Endothelial cell of umbilical vein (primary cell): ENCODE measurements at regions not wholly inside any gene's neighbourhood (a gene's known extent, or its start where the extent isn't known, plus 50 kb on each side); places are given as distances from the start of the nearest gene placed in this dataset.
"Not testable (repeated sequence)": the region's sequence is repeated elsewhere in the genome, so short reads cannot be mapped to it uniquely, and the experiment has no call there.

Source experiments
- CTCF ChIP-seq, 2 donors: IDR thresholded peaks; 1 replicate in 1 of 2; 2 replicates in 1 of 2; pipeline ENCODE4 v1.5.1; 2011; ENCODE audit warnings: low read length in 2 of 2, mild to moderate bottlenecking in 2 of 2, moderate library complexity in 2 of 2, control low read depth in 1 of 2, inconsistent platforms in 1 of 2, low read depth in 1 of 2; ENCODE audit not compliant: insufficient read depth in 1 of 2; ENCODE audit errors: extremely low read depth in 1 of 2
- EZH2 ChIP-seq: IDR thresholded peaks from 2 replicates; pipeline ENCODE4 v1.6.1; 2012; ENCODE audit warnings: borderline replicate concordance, low read depth, mild to moderate bottlenecking, moderate library complexity, low read length, inconsistent platforms; ENCODE audit not compliant: severe bottlenecking
- GATA2 ChIP-seq: IDR thresholded peaks from 2 replicates; pipeline ENCODE4 v1.7.0; 2011; ENCODE audit warnings: low read depth, mild to moderate bottlenecking, moderate library complexity, mixed read lengths, low read length; ENCODE audit not compliant: insufficient read length, insufficient read depth
- MAX ChIP-seq: IDR thresholded peaks from 2 replicates; pipeline ENCODE4 v1.6.1; 2011; ENCODE audit not compliant: insufficient read depth, insufficient read length
- MYC ChIP-seq: IDR thresholded peaks from one replicate; pipeline ENCODE4 v1.6.1; 2011; ENCODE audit warnings: mild to moderate bottlenecking, low read depth, low read length
- POLR2A ChIP-seq: IDR thresholded peaks from 2 replicates; pipeline ENCODE4 v1.6.1; 2012; ENCODE audit warnings: low read depth, mild to moderate bottlenecking, control low read depth, low read length
- POLR2AphosphoS5 ChIP-seq: IDR thresholded peaks from 2 replicates; pipeline ENCODE4 v1.6.1; 2012; ENCODE audit warnings: low read depth, mild to moderate bottlenecking, control low read depth, low read length, moderate library complexity; ENCODE audit not compliant: insufficient read depth

GRCh38 chr12:59108516-59108915 is 188.2 kb upstream of the LRIG3 start:
- not testable (repeated sequence) for TF ChIP-seq CTCF (IDR thresholded peaks at IDR 0.05; ENCODE audit: extremely low read depth in 1 of 2, insufficient read depth in 1 of 2, low read depth in 1 of 2, low read length in 2 of 2); GATA2; MAX; EZH2; POLR2AphosphoS5; POLR2A; MYC
